HG02852 (cell line): ENCODE measurements at regions not wholly inside any gene's neighbourhood (a gene's known extent, or its start where the extent isn't known, plus 50 kb on each side); places are given as distances from the start of the nearest gene placed in this dataset.

Experiments
- ATAC-seq: cut with Tn5 transposase; IDR thresholded peaks from one replicate; pipeline ENCODE4 v1.9.1; 2021; ENCODE audit warnings: mild to moderate bottlenecking, moderate library complexity; ENCODE audit not compliant: unreplicated experiment

DNA sequence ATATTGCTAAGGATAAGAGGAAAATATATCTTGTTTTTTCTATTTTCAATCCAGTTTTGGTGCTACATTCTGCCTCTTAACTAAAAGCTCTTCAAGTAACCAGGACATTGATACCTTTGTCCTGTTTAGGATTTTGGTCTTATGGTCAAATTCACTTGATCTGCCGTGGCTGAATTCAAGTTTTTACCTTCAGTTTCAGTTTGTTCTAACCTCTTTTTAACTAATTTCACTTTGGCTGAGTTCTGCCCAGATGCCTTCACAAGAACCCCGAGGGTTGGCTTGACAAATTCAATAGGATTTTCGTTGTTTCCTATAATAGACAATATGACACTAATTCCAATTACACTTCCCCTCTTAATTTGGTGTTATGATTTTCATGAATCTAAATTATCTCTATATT, 84.5 kb upstream of the C1orf21 start:
- ATAC-seq, result no peak

- no peak for ATAC-seq
Measured at GRCh38 chr1:184310157-184310819, 76.5 kb upstream of the C1orf21 start.

- ATAC-seq, result no peak
Measured at GRCh38 chr1:184311580-184311979, 75.2 kb upstream of the C1orf21 start.

DNA sequence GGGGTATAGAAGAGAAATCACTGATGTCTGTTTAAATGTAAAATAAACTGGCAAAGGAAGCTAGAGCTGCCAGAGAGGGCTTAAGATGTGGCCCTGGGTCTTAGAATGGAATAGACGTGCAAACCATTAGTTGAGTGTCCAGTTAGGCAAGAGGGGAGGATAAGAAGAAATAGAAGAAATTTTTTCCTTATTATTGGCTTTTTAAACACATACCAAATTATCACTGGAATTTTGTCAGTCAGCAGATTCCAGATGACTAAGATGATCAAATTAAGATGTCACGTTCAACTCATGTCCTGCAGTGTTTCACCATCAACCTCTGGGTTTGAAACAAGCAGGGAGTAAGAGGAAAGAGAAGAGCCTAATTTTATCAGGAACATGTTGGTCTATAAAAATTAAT, 71.6 kb upstream of the C1orf21 start:
- no peak for ATAC-seq

GRCh38 chr1:184319879-184320278, 67.0 kb upstream of the C1orf21 start:
- ATAC-seq, result no peak

DNA sequence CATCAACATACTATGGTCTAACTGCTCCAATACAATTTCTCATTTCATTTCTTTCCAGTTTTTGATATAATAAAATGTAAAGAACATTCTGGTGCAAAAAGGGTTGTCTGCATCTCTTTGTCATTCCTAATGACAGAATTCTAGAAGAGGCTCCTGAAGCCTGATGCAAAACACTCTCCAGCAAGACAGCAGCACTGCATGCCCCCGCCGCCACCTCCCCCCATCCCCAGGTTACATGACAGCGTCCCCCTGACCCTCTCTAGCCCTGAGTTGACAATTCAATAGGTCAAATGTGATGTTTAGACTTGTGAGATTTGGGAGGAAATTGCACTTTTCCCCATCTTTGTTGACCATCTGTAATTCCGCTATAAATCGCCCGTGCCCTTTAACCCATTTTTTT, 64.6 kb upstream of the C1orf21 start:
- no peak for ATAC-seq

DNA sequence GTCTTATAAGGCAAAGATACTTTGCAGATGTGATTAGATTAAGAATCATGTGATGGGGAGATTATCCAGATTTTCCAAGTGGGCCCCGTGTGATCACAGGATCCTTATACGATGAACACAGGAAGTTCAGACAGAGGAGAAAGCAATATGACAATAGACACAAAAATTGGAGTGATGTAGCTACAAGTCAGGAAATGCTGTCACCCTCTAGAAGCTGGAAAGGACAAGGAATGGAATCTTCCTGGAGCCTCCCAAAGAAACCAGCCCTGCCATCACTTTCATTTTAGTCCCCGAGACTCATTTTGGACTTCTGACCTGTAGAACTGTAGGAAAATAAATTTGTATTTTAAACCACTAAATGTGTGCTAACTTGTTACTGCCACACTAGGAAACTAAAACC, 61.9 kb upstream of the C1orf21 start:
- no peak for ATAC-seq

DNA sequence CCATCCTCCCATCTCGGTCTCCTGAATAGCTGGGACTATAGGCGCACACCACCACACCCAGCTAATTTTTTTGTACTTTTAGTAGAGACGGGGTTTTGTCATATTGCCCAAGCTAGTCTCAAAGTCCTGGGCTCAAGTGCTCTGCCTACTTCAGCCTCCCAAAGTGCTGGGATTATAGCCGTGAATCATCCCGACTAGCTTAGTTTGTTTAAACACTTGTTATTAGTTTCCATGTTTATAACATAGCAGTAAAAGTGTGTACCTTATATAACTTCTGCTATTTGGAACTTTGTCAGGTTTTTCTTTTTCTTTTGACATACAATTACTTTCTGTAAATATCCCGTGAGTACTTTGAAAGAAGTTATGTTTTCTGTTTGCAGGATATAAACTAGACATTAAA, 60.6 kb upstream of the C1orf21 start:
- ATAC-seq, result no peak

DNA sequence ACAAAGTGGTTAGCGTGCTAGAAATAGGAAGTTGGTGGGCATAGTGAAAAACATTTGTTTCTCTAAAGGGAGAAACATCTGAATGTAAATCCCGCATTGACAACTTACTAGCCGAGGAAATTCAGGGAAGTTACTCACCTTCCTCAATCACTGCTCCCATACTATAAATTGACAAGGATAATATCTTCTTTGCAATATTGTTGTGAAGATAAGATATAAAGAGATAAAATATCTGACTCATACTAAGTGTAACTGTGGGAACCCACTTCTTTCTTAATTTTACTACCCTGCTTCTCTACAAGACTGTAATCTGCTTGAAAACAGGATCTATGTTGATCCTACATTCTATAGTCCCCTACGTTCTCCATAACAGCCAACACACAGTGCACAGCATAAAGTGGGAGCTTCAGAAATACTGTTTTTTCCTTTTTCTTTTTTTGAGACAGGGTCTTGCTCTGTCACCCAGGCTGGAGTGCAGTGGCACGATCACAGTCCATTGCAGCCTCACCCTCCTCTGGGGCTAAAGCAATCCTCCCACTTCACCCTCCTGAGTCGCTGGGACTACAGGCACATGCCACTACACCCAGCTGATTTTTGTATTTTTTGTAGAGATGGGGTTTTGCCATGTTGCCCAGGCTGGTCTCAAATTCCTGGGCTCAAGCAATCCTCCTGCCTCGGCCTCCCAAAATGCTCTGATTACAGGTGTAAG, 57.4 kb upstream of the C1orf21 start:
- ATAC-seq, result no peak

GRCh38 chr1:184329962-184330868, 56.6 kb upstream of the C1orf21 start:
- ATAC-seq, result no peak

DNA sequence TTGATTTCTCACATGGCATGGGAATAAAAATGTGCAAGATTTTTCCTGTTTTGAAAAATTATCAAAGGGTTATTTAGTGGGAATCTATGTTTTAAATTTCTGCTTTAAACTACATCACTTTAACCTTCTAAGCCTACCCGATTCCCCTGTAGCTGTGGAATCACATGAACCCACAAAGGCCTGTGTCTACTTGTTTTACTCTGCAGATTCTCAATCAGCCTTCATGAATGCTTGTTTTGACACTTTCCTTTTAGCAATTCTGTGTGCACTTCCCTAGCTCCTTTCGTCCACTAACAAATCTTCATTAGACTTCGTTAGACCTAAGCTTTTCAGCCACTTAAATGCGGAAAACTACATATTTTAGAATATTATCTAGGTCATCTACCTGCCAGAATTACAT, 56.0 kb upstream of the C1orf21 start:
- no peak for ATAC-seq
